Ovary (tissue), 3 donors: ENCODE measurements at regions not wholly inside any gene's neighbourhood (a gene's known extent, or its start where the extent isn't known, plus 50 kb on each side); places are given as distances from the start of the nearest gene placed in this dataset.

Experiments used
- CTCF ChIP-seq, 3 donors: fragments of 450-650 bp in 2 of 3; fragments of 200-600 bp in 1 of 3; IDR thresholded peaks; one replicate each; pipeline versions ENCODE4 v1.5.1 to v1.8.0; 2016 to 2022; ENCODE audit warnings: antibody characterized with exemption in 3 of 3, mild to moderate bottlenecking in 1 of 3
- EP300 ChIP-seq: sonication (generic); formaldehyde crosslinking; IDR thresholded peaks from one replicate; pipeline ENCODE4 v1.6.1; 2017; ENCODE audit warnings: antibody characterized with exemption
- donor health status: DM: no; HTN: no; CAD: no.

DNA sequence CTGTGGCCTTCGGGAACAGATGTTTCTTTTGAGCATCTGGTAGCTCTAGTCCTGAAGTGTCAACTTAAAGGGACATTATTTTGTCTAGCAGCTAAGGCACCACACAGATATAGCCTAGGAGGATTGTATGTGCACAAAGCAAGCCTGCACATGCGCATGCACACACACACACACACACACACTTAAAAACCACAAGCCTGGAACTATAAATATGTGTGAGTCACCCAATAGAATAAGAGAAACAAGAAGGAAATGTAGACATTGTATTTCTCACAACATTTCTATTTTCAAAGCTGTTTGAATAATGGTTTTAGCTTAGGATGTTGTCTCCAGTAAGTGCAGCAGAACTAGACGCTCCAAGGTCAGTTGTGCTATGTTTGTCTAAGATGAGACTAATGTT is 516.5 kb downstream of the SUCLA2 start:
- TF ChIP-seq CTCF (IDR thresholded peaks at IDR 0.05) = no peak
- no peak for TF ChIP-seq EP300
